ENCODE measurements at regions not wholly inside any gene's neighbourhood (a gene's known extent, or its start where the extent isn't known, plus 50 kb on each side); places are given as distances from the start of the nearest gene placed in this dataset.

- TF ChIP-seq, protein P1, sequence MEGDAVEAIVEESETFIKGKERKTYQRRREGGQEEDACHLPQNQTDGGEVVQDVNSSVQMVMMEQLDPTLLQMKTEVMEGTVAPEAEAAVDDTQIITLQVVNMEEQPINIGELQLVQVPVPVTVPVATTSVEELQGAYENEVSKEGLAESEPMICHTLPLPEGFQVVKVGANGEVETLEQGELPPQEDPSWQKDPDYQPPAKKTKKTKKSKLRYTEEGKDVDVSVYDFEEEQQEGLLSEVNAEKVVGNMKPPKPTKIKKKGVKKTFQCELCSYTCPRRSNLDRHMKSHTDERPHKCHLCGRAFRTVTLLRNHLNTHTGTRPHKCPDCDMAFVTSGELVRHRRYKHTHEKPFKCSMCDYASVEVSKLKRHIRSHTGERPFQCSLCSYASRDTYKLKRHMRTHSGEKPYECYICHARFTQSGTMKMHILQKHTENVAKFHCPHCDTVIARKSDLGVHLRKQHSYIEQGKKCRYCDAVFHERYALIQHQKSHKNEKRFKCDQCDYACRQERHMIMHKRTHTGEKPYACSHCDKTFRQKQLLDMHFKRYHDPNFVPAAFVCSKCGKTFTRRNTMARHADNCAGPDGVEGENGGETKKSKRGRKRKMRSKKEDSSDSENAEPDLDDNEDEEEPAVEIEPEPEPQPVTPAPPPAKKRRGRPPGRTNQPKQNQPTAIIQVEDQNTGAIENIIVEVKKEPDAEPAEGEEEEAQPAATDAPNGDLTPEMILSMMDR (IDR thresholded peaks at IDR 0.05): no peak
- no peak for TF ChIP-seq POLR2A (IDR thresholded peaks at IDR 0.05)
These were observed 258.3 kb downstream of the FOXL1 start for GRCh38 chr16:86836503-86837129.

Measured in heart left ventricle (tissue), 13 donors.